ENCODE measurements at regions not wholly inside any gene's neighbourhood (a gene's known extent, or its start where the extent isn't known, plus 50 kb on each side); places are given as distances from the start of the nearest gene placed in this dataset.

- TF ChIP-seq CTCF (IDR thresholded peaks at IDR 0.05), result no peak
- no peak for TF ChIP-seq ZFX (IDR thresholded peaks at IDR 0.05; ENCODE audit: borderline replicate concordance)
These were observed 176.7 kb downstream of the ABCC12 start for GRCh38 chr16:47979164-47979520.

Measured in 22Rv1 (cell line).